Kidney epithelial cell (primary cell): ENCODE measurements at regions not wholly inside any gene's neighbourhood (a gene's known extent, or its start where the extent isn't known, plus 50 kb on each side); places are given as distances from the start of the nearest gene placed in this dataset.

ENCODE experiments used
- DNase-seq: peaks from one replicate; pipeline ENCODE4 v3.0.0-alpha.2; 2010; ENCODE audit warnings: low read depth
- H3K27me3 ChIP-seq: 2 replicates; pipeline ENCODE4 v1.6.0; 2011; ENCODE audit warnings: low read length; ENCODE audit not compliant: control insufficient read depth, insufficient read depth
- H3K36me3 ChIP-seq: 2 replicates; pipeline ENCODE4 v1.5.1; 2011; ENCODE audit warnings: low read length; ENCODE audit not compliant: control insufficient read depth, insufficient read depth
- H3K4me3 ChIP-seq: 2 replicates; pipeline ENCODE4 v1.5.1; 2011; ENCODE audit warnings: low read depth, mild to moderate bottlenecking, control low read depth, low read length
- CTCF ChIP-seq: IDR thresholded peaks from 2 replicates; pipeline ENCODE4 v1.5.1; 2011; ENCODE audit warnings: mild to moderate bottlenecking, moderate library complexity, low read length, control low read depth, inconsistent platforms; ENCODE audit not compliant: insufficient read depth, poor library complexity, severe bottlenecking

- peak; percentile 50 for TF ChIP-seq CTCF
- DNase-seq = peak; percentile 62
- H3K36me3 ChIP-seq = no peaks in the 10 kb centered on the region
- H3K27me3 ChIP-seq = no peaks in the 10 kb centered on the region
- peak overlapping the region; percentile 46 for H3K4me3 ChIP-seq
Observed at GRCh38 chr9:87336914-87337333, 160.7 kb upstream of the DAPK1 start.

DNA sequence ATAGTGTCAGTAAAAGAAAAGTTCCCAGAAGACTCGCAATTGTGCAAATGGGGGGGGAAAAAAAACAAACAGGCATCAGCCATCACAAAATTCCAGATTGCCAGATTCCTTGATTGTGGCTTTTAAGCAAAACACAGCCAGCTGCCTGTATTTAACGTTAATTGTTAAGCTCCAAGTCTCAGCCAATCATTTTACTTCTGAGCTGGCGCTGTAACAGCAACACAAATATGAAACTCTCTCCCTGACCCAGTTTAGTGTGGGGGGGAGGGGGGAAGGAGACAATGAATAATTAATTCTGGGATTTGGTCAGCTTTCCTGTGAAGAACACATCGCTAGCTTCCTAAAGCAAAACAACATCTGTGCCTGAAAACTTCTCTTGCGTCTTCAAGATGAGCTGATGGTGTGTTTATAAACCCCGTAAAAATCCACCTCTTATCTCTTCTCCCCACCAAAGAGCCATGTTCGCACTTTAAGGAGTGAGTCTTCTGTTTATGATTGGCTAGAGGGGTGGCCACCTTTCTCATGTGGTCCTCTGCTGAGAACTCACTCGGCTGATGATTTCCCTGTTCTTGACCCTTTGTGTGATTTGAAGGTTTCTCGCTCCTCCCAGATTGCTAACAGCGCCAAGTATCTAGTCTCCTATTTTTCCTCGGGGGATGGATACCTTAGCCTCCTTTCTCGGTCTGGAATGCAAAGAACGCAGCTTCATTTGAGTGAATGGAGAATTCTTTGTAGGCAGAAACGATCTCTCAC is 160.2 kb upstream of the DAPK1 start:
- Histone ChIP-seq H3K36me3 (no peaks in the 10 kb centered on the region), H3K27me3 (no peaks in the 10 kb centered on the region), H3K4me3 (peak overlapping the region; percentile 46)
- no peak for TF ChIP-seq CTCF
- peak; percentile 41 for DNase-seq

- no peak overlapping the region for H3K4me3 ChIP-seq
- no peak for TF ChIP-seq CTCF
Observed at GRCh38 chr9:87338088-87338989, 159.3 kb upstream of the DAPK1 start.

GRCh38 chr9:87340391-87340790 is 157.3 kb upstream of the DAPK1 start:
- H3K4me3 ChIP-seq = no peak overlapping the region
- no peak for DNase-seq
- no peaks in the 10 kb centered on the region for H3K36me3 ChIP-seq
- no peaks in the 10 kb centered on the region for H3K27me3 ChIP-seq
- TF ChIP-seq CTCF = no peak

More at GRCh38 chr9:87338088-87338989, 159.3 kb upstream of the DAPK1 start:
- H3K36me3 ChIP-seq = no peaks in the 10 kb centered on the region
- no peak for DNase-seq
- H3K27me3 ChIP-seq = no peaks in the 10 kb centered on the region

DNA sequence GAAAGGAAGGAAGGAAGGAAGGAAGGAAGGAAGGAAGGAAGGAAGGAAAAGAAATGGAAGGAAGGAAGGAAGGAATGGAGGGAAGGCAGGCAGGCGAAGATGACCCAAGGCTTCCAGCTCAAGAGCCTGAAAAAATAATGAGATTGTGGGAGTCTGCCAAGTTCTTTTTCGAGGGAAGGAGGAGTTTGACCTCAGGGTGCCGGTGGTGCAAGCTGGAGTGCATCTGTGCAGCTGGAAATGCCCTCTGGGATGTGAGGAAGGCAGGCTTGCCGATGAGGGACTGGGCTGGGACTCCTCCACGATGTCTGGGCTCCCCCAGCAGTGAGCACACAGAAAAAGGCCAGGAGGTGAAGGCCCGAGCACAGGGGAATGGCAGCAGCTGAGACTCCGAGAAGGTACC is 154.9 kb upstream of the DAPK1 start:
- H3K27me3 ChIP-seq = no peaks in the 10 kb centered on the region
- DNase-seq = no peak
- no peaks in the 10 kb centered on the region for H3K36me3 ChIP-seq
- H3K4me3 ChIP-seq = no peak overlapping the region
- TF ChIP-seq CTCF = no peak
